GM18867 (cell line): ENCODE measurements at regions not wholly inside any gene's neighbourhood (a gene's known extent, or its start where the extent isn't known, plus 50 kb on each side); places are given as distances from the start of the nearest gene placed in this dataset.

ENCODE experiments used
- ATAC-seq: cut with Tn5 transposase; IDR thresholded peaks from one replicate; pipeline ENCODE4 v1.9.1; 2021; ENCODE audit warnings: mild to moderate bottlenecking, moderate library complexity; ENCODE audit not compliant: unreplicated experiment

DNA sequence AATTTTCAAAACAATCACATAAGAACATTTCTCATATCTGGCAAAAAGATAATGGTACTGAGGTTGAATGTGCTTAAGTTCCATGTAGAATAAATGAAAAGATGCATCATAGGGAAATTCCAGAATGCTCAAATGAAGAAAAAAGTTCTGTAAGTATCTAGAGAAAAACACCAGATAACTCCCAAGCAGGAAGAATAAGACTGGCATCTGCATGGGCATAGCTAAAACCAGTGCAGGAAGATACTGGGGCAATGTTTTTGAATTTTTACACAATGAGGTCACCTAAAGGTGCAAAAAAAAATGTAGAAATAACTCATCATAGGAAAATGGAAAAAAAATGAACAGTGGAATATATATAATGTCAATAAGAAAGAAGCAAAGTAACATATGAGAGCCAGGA is 275.2 kb downstream of the BAMBI start:
- ATAC-seq = no peak

DNA sequence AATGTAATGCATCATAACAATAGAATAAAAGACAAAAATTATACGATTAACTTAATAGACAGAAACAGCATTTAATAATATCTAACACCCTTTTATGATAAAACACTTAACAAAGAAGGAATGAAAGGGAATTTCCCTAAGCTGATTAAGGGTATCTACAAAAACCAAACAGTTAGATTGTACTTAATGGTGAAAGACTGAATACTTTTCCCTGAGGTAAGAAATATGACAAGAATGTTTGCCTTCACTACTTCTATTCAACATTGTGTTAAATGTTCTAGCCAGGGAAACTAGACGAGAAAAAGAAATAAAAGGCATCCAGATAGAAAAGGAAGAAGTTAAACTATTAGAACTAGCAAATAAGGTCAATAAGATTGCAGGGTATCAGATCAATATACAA is 276.9 kb downstream of the BAMBI start:
- no peak for ATAC-seq

DNA sequence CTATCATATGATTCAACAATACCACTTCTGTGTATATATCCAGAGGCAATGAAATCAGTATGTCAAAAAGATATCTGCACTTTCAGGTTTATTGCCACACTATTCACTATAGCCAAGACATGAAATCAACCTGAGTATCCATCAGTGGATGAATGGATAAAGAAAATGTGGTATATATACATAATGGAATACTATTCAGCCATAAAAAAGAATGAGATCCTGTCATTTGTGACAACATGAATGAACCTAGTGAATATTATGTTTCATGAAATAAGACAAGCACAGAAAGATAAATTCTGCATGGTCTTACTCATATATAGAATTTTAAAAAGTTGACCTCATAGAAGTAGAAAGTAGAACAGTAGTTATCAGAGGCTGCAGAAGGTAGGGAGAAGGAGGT is 281.1 kb downstream of the BAMBI start:
- ATAC-seq = no peak

DNA sequence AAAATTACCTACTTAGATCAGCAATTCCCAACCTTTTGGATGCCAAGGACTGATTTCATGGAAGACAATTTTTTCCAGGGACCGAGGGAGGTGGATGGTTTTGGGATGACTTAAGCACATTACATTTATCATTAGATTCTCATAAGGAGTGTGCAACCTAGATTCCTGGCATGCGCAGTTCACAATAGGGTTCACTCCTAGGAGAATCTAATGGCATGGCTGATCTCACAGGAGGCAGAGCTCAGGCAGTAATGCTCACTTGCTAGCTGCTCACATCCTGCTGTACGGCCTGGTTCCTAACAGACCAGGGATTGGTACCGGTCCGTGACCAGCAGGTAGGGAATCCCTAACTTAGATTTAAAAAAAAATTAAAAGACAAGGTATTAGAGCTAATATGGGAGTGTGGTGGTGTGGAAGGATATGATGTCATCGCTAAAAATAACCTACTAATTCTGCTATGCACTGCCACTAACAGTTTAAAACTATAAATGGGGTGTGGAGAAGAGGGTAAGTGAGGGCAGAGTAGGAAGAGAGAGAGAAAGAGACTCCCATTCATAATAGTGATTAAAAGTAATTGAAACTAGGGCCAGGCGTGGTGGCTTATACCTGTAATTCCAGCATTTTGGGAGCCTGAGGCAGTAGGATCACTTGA is 282.7 kb downstream of the BAMBI start:
- no peak for ATAC-seq

DNA sequence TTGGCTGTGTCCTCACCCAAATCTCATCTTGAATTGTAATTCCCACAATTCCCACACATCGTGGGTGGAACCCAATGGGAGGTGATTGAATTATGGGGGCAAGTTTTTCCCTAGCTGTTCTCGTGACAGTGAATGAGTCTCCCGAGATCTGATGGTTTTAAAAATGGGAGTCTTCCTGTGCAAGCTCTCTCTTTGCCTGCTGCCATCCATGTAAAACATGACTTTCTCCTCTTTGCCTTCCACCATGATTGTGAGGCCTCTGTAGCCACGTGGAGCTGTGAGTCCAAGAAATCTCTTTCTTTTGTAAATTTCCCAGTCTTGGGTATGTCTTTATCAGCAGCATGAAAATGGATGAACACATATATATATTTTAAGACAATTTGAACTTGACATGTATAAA is 285.4 kb downstream of the BAMBI start:
- ATAC-seq = no peak

DNA sequence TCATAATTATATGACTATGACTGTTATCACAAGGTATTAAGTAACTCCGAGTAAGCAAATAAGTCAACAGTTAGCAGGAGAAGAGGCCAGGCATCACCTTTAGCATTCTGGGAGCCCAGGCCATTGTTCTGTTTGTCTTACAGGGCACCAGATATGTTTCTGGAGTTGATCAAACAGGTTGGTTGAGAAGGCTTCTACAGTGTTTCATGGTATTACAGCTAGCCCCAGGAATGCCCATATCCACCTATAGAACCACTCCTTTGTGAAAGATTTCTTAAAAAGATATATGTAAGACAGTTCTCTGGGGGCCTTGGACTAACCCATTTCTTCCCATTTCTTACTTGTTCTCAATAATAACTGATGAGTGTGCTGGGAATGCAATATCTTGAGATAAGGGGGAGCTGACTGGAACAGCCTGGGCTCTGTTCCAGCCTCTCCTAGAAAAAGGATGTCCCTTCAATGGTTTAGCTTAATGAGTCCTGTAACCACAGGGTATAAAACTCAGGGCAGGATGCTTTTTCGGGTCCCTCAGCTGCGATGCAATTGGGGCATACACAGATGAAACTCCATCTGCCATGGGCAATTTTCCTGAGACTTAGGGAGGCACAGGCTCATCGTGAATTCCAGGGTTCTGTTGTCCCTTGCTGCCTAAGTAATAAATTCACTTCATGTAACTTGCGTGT is 286.4 kb downstream of the BAMBI start:
- ATAC-seq = no peak

DNA sequence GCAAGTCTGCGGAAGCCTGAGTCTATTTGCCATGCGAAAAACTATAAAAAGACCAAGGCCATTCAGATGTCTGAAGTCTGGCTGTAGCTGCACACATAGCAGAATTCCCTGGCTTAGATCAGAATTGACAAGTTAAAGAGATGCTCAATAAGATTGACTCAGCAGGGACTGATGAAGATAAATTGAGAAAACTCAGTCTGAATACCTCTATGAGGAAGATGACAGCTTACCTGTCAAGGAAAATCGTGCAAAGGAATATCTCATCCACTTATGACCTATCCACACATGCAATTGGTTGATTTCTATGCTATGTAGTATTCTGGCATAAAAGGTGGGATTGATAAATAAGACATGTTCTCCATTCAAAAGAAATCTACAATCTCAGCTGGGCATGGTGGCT is 288.6 kb downstream of the BAMBI start:
- ATAC-seq = no peak

DNA sequence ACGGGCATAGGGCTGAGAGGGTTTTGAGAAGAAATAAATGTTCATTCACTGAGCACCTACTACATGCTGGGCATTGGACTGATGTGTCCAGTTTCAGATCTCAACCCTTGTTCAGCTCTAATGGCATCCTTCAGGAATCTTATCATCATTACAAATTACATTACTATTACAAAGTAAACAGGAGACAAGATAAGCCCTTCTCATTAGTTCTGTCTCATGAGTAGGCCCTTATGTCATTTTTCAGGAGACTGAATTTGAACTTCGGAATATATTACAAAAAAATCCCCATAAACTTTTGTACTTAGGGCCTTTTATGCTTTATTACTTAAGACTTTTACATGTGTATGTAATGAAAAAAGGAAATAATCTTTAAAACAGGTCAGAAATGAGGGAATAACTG is 289.7 kb downstream of the BAMBI start:
- no peak for ATAC-seq

DNA sequence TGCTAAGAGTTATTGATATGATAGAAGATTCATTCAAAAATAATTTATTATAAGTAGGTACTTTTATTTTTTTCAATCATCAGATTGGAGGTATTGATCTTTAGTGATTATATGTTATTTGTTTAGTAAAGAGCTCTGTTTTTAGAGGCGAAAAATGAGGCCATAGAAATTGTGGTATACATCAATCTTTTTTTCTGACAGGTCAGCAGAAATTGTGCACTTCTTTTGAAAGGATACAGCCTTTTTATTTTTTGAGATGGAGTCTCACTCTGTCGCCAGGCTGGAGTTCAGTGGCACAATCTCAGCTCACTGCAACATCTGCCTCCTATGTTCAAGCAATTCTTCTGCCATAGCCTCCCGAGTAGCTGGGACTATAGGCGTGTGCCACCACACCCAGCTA is 292.1 kb downstream of the BAMBI start:
- ATAC-seq = no peak

DNA sequence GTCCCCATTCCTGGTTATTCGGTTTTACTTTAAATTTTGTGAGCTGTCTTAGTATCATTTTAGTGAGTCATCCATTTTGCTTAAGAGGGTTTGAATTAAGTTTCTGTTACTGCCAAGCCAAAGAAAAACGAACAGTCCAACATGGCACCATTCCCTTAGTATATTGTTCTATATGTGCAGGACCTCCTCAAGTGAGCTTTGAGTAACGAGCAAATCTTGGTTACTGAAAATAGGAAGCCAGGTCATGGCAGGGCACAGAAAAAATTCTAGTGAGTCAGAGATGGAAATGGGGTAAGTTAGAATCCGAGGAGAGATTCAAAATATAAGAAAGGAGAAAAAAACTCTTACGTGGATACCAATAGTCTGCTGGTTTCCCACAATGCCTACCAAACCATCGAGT is 292.9 kb downstream of the BAMBI start:
- no peak for ATAC-seq

DNA sequence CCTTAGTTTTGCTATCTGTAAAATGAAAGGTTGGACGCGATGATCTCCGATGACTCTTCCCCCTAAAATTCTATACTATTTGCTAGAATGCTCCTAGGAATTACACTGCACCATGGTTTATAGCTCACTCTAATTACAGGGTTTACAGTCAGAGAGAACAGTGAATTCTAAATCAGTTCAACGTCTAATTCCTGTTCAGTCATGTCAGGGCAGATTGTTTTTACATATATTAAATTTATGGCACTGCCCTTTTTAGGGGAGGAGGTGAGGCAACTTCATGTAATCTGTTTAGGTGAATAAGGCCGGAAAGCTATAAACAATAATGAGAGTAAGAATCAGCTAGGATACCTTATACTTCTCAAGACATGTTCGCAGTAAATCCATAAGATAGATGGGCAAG is 293.9 kb downstream of the BAMBI start:
- no peak for ATAC-seq

DNA sequence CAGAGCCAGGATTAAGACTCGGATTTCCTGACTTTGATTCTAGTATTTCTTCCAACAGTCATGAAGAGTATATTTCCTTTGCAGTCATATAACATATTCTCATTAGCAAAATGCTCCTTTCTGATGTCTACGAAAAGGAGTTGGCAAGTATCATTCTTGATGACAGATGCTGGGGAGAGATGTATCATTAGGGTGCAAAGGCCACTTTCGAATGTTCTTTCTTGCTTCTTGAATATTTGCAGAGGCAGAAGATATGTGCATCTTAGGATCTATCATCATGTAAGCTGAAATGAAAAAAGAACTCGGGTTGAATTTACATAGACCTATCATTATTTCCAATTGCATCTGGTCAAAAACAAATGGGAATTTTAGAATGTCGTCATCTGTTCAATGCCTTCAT is 294.4 kb downstream of the BAMBI start:
- no peak for ATAC-seq

DNA sequence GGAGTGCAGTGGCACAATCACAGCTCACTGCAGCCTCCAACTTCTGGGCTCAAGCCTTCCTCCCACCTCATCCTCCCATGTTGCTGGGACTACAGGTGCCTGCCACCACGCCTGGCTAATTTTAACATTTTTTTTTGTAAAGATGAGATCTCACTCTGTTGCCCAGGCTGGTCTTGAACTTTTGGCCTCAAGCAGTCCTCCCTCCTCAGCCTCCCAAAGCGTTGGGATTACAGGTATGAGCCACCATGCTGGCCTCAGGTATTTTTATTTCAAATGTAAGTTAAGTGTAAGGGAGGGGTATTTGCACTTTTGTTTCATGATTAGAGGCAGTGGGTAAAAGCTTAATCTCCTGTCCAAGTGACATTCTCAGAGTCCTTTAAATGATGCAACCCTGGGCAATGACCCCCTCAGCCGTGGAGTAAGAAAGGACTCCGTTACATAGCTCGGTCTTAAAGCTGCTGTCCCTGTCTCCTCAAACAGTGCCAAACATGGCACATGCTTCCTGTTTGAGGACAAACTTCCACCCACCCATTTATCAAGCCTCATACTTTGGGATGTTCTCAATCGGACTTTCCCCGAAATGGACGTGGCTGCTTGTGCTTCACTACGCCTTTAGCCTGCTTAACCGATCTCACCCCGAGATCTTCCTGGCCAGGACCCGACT is 296.1 kb downstream of the BAMBI start:
- ATAC-seq = no peak

DNA sequence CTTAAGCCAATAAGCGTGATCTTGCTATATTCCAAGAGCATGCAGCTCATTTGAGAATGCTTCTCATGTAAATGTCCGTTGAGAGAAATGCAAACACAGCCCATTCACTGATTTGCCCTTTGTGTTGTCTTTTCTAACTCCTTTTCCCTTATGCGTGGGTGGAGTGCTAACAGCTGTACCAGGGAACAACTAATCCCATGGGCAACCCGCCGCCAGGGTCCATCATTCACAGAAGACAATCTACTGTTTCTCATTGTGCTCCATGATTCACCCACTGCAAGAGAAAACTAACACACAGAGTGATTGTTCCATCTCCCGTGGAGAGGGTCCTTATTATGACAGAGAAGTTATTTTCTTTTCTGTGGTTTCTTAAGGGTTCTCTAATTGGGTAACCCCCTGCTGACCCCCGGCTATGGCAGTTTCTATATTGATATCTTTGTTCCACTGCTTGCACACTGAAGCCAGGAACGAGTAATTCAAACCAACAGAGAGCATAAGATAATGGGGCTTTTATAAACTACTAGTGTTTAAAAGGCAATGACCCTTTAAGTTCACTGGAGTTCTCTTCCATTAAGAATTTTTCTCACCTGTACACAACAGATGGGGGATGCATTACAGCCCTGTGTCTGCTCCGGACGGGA is 298.7 kb downstream of the BAMBI start:
- ATAC-seq = no peak

DNA sequence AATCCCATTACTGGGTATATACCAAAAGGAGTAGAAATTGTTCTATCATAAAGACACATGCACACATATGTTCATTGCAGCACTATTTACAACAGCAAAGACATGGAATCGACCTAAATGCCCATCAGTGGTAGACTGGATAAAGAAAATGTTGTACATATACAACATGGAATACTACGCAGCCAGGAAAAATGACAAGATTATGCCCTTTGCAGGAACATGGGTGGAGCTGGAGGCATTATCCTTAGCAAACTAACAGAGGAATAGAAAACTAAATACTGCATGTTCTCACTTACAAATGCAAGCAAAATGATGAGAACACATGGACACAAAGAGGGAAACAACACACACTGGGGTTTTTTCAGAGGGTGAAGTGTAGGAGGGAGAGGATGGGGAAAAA is 300.2 kb downstream of the BAMBI start:
- no peak for ATAC-seq

DNA sequence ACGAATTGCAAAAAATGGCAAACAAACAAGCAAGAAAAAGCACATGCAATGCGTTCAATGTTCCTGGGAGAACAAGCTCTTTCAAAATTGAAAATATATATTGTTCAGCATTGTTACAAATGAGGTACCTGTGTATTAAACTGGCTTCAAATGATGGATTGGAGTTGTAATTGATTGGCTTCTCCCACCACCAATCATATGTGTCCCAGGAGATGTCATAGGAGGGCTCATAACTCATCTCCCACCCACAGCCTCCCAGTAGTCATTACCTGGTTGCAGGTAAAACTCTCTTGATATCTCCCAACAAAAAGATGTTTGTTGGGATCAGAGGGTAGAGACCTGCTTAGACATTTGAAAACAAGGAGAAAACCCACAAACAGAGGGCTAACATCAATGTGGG is 302.9 kb downstream of the BAMBI start:
- no peak for ATAC-seq

DNA sequence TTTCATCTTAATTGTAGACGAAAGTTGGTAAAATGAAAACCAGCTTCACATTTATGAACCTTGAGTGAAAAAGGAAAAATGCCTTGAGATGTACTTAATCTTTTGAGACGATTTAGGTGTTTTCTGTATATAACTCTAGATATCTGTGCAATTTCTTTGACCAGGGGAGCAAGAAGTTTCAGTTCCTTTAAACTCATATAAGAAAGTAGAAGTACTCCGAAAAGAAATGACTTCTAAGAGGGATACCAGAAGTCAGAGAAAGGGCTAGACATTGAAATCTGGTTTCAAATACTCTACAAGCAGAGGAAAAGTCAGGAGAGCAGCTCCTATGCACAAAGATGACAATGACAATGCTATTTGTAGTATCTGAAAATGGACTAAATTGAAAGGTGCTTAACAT is 303.7 kb downstream of the BAMBI start:
- ATAC-seq = no peak

DNA sequence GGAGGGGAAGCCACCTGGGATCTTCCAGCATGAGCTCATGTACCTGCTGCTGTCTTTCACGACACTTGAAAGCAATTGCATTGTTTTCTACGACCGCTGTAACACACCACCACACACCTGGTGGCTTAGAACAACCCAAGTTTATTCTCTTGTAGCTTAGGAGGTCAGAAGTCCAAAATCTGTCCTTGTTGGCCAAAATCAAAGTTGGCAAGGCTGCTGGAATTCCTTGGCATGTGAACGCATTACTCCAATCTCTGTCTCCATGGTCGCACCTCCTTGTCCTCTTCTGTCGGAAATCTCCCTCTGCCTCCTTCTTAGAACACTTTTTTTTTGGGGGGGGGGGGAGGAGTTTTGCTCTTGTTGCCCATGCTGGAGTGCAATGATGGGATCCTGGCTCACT is 305.7 kb downstream of the BAMBI start:
- no peak for ATAC-seq

DNA sequence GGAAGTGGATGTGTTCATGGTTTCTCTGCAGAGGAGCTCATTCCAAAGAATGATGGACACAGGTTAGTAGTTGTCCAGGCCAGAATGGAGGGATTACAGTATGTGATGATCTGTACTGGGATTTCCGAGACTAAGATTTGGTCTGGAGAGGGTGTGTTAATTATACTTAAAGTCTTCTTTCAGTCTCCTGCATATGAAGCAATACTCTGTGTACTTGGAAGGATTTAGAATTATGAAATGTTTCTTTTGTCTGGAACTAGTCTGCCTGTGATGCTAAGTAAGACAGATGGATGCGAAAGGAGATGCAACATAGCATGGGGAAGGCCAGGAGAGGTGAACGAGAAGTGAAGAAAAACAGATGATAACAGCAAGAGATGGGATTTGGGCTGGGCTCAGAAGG is 305.1 kb upstream of the LYZL1 start:
- no peak for ATAC-seq

DNA sequence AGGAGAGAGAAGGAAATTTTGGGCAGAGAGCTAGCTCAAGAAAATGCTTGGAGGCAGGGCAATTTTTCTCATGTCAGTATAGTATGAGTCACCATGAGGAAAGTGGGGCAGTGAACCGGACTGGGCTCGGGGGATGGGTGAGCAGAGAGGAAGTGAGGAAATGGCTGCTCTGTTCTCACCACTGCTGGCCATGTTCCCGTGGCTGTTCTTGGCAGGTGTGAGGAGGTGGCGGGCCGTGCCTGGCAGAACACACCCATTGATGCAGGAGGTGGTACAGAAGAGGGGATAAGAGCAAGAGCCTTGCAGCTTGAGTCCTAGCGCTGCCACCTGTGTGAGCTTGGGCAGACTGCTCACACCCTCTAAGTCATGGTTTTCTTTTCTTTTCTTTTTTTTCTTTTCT is 304.4 kb upstream of the LYZL1 start:
- peak; percentile 83 for ATAC-seq

DNA sequence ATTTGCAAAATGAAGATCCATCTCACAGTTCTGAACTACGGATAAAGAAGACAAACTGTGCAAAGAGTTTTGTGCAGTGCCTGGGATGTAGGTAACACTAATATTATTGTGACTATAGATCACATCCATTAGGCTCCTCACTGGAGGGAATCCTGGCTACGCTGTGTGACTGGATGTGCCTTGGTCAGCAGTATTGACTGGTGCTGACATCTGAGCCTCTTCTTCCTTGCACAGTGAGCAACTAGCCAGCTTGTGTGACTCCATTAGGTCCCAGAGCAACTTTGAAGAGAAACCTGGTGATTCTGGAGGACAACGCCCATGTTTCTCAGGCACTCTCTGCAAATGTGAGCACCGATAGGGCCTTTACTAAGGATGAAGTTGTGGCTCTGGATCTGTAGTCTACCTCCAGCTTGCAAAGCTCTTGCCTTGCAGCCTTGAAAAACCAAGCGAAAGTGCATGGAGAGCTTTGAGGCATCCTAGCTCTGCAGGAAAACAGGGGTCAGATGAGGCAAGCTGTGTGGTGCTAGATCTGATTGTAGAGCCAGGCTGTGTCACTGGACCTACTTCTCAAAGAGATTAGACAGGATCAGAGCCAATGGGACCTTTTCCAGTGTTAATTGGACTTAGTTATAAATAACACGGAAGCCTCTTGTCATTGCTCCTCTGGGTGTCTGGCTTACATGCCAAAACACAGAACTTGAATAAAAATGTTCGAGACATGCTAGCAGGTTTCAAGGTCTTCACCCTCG is 303.6 kb upstream of the LYZL1 start:
- no peak for ATAC-seq
